ENCODE measurements at regions not wholly inside any gene's neighbourhood (a gene's known extent, or its start where the extent isn't known, plus 50 kb on each side); places are given as distances from the start of the nearest gene placed in this dataset.

GRCh38 chr4:167722487-167722808 lies 369.9 kb upstream of the ANXA10 start:
- DNase-seq (no peak), FAIRE-seq (no peak)
- Histone ChIP-seq H3K27ac (ENCODE audit: low read depth in 1 of 3, low read length in 2 of 3) (no peak overlapping the region), H3K4me3 (ENCODE audit: low read depth in 1 of 3, low read length in 3 of 3) (no peak overlapping the region), H3K36me3 (ENCODE audit: control insufficient read depth in 3 of 3, insufficient read depth in 2 of 3, low read depth in 1 of 3, low read length in 3 of 3) (no peaks in the 10 kb centered on the region), H3K4me1 (ENCODE audit: control insufficient read depth in 3 of 3, insufficient read depth in 2 of 3, low read depth in 1 of 3, low read length in 2 of 3) (no peaks in the 10 kb centered on the region), H3K27me3 (ENCODE audit: control insufficient read depth in 3 of 3, insufficient read depth in 3 of 3, low read length in 3 of 3) (no peaks in the 10 kb centered on the region), H3K9me3 (ENCODE audit: control insufficient read depth in 2 of 2, insufficient read depth in 1 of 2, low read depth in 1 of 2, low read length in 1 of 2) (no peaks in the 10 kb centered on the region)
- 78 to 86% (median 85%) methylated on average over 6 of the region's 6 CpGs for whole genome bisulfite sequencing, 3 donors

- H3K27ac ChIP-seq (ENCODE audit: low read depth in 1 of 3, low read length in 2 of 3) = no peak overlapping the region
- H3K4me1 ChIP-seq (ENCODE audit: control insufficient read depth in 3 of 3, insufficient read depth in 2 of 3, low read depth in 1 of 3, low read length in 2 of 3) = no peaks in the 10 kb centered on the region
- FAIRE-seq = no peak
- H3K27me3 ChIP-seq (ENCODE audit: control insufficient read depth in 3 of 3, insufficient read depth in 3 of 3, low read length in 3 of 3) = no peaks in the 10 kb centered on the region
- DNase-seq = no peak
- peaks cover 0 to 5% of the 10 kb centered on the region in 2 donors for H3K9me3 ChIP-seq (ENCODE audit: control insufficient read depth in 2 of 2, insufficient read depth in 1 of 2, low read depth in 1 of 2, low read length in 1 of 2)
- H3K4me3 ChIP-seq (ENCODE audit: low read depth in 1 of 3, low read length in 3 of 3) = no peak overlapping the region
- H3K36me3 ChIP-seq (ENCODE audit: control insufficient read depth in 3 of 3, insufficient read depth in 2 of 3, low read depth in 1 of 3, low read length in 3 of 3) = no peaks in the 10 kb centered on the region
Observed at GRCh38 chr4:167724941-167725340, 367.4 kb upstream of the ANXA10 start.

- Histone ChIP-seq H3K4me3 (ENCODE audit: low read depth in 1 of 3, low read length in 3 of 3) (no peak overlapping the region), H3K36me3 (ENCODE audit: control insufficient read depth in 3 of 3, insufficient read depth in 2 of 3, low read depth in 1 of 3, low read length in 3 of 3) (no peaks in the 10 kb centered on the region), H3K27me3 (ENCODE audit: control insufficient read depth in 3 of 3, insufficient read depth in 3 of 3, low read length in 3 of 3) (no peaks in the 10 kb centered on the region), H3K9me3 (ENCODE audit: control insufficient read depth in 2 of 2, insufficient read depth in 1 of 2, low read depth in 1 of 2, low read length in 1 of 2) (peaks cover 0 to 20% of the 10 kb centered on the region in 2 donors), H3K4me1 (ENCODE audit: control insufficient read depth in 3 of 3, insufficient read depth in 2 of 3, low read depth in 1 of 3, low read length in 2 of 3) (no peaks in the 10 kb centered on the region), H3K27ac (ENCODE audit: low read depth in 1 of 3, low read length in 2 of 3) (no peak overlapping the region)
- no peak for DNase-seq
- 49 to 58% (median 55%) methylated on average over 2 of the region's 2 CpGs for WGBS, 3 donors
- no peak for FAIRE-seq
Observed at GRCh38 chr4:167730769-167731168, 361.6 kb upstream of the ANXA10 start.

GRCh38 chr4:167745024-167745687 lies 347.2 kb upstream of the ANXA10 start:
- no peaks in the 10 kb centered on the region for H3K9me3 ChIP-seq (ENCODE audit: control insufficient read depth in 2 of 2, insufficient read depth in 1 of 2, low read depth in 1 of 2, low read length in 1 of 2)

GRCh38 chr4:167767281-167767680 lies 325.1 kb upstream of the ANXA10 start:
- Histone ChIP-seq H3K36me3 (ENCODE audit: control insufficient read depth in 3 of 3, insufficient read depth in 2 of 3, low read depth in 1 of 3, low read length in 3 of 3) (no peaks in the 10 kb centered on the region), H3K9me3 (ENCODE audit: control insufficient read depth in 2 of 2, insufficient read depth in 1 of 2, low read depth in 1 of 2, low read length in 1 of 2) (peaks cover 0 to 3% of the 10 kb centered on the region in 2 donors), H3K4me1 (ENCODE audit: control insufficient read depth in 3 of 3, insufficient read depth in 2 of 3, low read depth in 1 of 3, low read length in 2 of 3) (no peaks in the 10 kb centered on the region), H3K4me3 (ENCODE audit: low read depth in 1 of 3, low read length in 3 of 3) (no peak overlapping the region), H3K27ac (ENCODE audit: low read depth in 1 of 3, low read length in 2 of 3) (no peak overlapping the region), H3K27me3 (ENCODE audit: control insufficient read depth in 3 of 3, insufficient read depth in 3 of 3, low read length in 3 of 3) (no peaks in the 10 kb centered on the region)
- no peak for DNase-seq
- FAIRE-seq = no peak
- 81 to 84% (median 82%) methylated on average over 2 of the region's 2 CpGs for WGBS, 3 donors

More at GRCh38 chr4:167745024-167745687, 347.2 kb upstream of the ANXA10 start:
- no peaks in the 10 kb centered on the region for H3K27me3 ChIP-seq (ENCODE audit: control insufficient read depth in 3 of 3, insufficient read depth in 3 of 3, low read length in 3 of 3)
- FAIRE-seq (no peak), DNase-seq (no peak)
- no peaks in the 10 kb centered on the region for H3K36me3 ChIP-seq (ENCODE audit: control insufficient read depth in 3 of 3, insufficient read depth in 2 of 3, low read depth in 1 of 3, low read length in 3 of 3)
- H3K27ac ChIP-seq (ENCODE audit: low read depth in 1 of 3, low read length in 2 of 3) = no peak overlapping the region
- H3K4me3 ChIP-seq (ENCODE audit: low read depth in 1 of 3, low read length in 3 of 3) = no peak overlapping the region
- H3K4me1 ChIP-seq (ENCODE audit: control insufficient read depth in 3 of 3, insufficient read depth in 2 of 3, low read depth in 1 of 3, low read length in 2 of 3) = no peaks in the 10 kb centered on the region
- 69 to 75% (median 71%) methylated on average over 6 of the region's 6 CpGs for WGBS, 3 donors

- no peak for FAIRE-seq
Observed at GRCh38 chr4:167774646-167775045, 317.7 kb upstream of the ANXA10 start.

GRCh38 chr4:167775375-167775774 lies 317.0 kb upstream of the ANXA10 start:
- no peaks in the 10 kb centered on the region for H3K4me1 ChIP-seq (ENCODE audit: control insufficient read depth in 3 of 3, insufficient read depth in 2 of 3, low read depth in 1 of 3, low read length in 2 of 3)
- H3K27me3 ChIP-seq (ENCODE audit: control insufficient read depth in 3 of 3, insufficient read depth in 3 of 3, low read length in 3 of 3) = no peaks in the 10 kb centered on the region
- H3K4me3 ChIP-seq (ENCODE audit: low read depth in 1 of 3, low read length in 3 of 3) = no peak overlapping the region
- H3K9me3 ChIP-seq (ENCODE audit: control insufficient read depth in 2 of 2, insufficient read depth in 1 of 2, low read depth in 1 of 2, low read length in 1 of 2) = no peaks in the 10 kb centered on the region
- 87 to 92% (median 88%) methylated on average over 3 of the region's 3 CpGs for WGBS, 3 donors
- no peak for DNase-seq
- no peak for FAIRE-seq
- no peaks in the 10 kb centered on the region for H3K36me3 ChIP-seq (ENCODE audit: control insufficient read depth in 3 of 3, insufficient read depth in 2 of 3, low read depth in 1 of 3, low read length in 3 of 3)
- no peak overlapping the region for H3K27ac ChIP-seq (ENCODE audit: low read depth in 1 of 3, low read length in 2 of 3)

More at GRCh38 chr4:167774646-167775045, 317.7 kb upstream of the ANXA10 start:
- Histone ChIP-seq H3K27me3 (ENCODE audit: control insufficient read depth in 3 of 3, insufficient read depth in 3 of 3, low read length in 3 of 3) (no peaks in the 10 kb centered on the region), H3K27ac (ENCODE audit: low read depth in 1 of 3, low read length in 2 of 3) (no peak overlapping the region), H3K36me3 (ENCODE audit: control insufficient read depth in 3 of 3, insufficient read depth in 2 of 3, low read depth in 1 of 3, low read length in 3 of 3) (no peaks in the 10 kb centered on the region), H3K4me3 (ENCODE audit: low read depth in 1 of 3, low read length in 3 of 3) (no peak overlapping the region), H3K9me3 (ENCODE audit: control insufficient read depth in 2 of 2, insufficient read depth in 1 of 2, low read depth in 1 of 2, low read length in 1 of 2) (no peaks in the 10 kb centered on the region), H3K4me1 (ENCODE audit: control insufficient read depth in 3 of 3, insufficient read depth in 2 of 3, low read depth in 1 of 3, low read length in 2 of 3) (no peaks in the 10 kb centered on the region)
- DNase-seq = no peak

GRCh38 chr4:167779280-167779679 lies 313.1 kb upstream of the ANXA10 start:
- FAIRE-seq = no peak
- no peak for DNase-seq
- Histone ChIP-seq H3K27me3 (ENCODE audit: control insufficient read depth in 3 of 3, insufficient read depth in 3 of 3, low read length in 3 of 3) (no peaks in the 10 kb centered on the region), H3K27ac (ENCODE audit: low read depth in 1 of 3, low read length in 2 of 3) (no peak overlapping the region), H3K36me3 (ENCODE audit: control insufficient read depth in 3 of 3, insufficient read depth in 2 of 3, low read depth in 1 of 3, low read length in 3 of 3) (no peaks in the 10 kb centered on the region), H3K4me1 (ENCODE audit: control insufficient read depth in 3 of 3, insufficient read depth in 2 of 3, low read depth in 1 of 3, low read length in 2 of 3) (no peaks in the 10 kb centered on the region), H3K9me3 (ENCODE audit: control insufficient read depth in 2 of 2, insufficient read depth in 1 of 2, low read depth in 1 of 2, low read length in 1 of 2) (no peaks in the 10 kb centered on the region), H3K4me3 (ENCODE audit: low read depth in 1 of 3, low read length in 3 of 3) (no peak overlapping the region)
- WGBS, 3 donors = 44 to 61% (median 49%) methylated on average over 5 of the region's 5 CpGs

- WGBS, 3 donors = 53 to 68% (median 56%) methylated on average over 5 of the region's 5 CpGs
- H3K27ac ChIP-seq (ENCODE audit: low read depth in 1 of 3, low read length in 2 of 3) = no peak overlapping the region
- no peaks in the 10 kb centered on the region for H3K27me3 ChIP-seq (ENCODE audit: control insufficient read depth in 3 of 3, insufficient read depth in 3 of 3, low read length in 3 of 3)
- no peaks in the 10 kb centered on the region for H3K9me3 ChIP-seq (ENCODE audit: control insufficient read depth in 2 of 2, insufficient read depth in 1 of 2, low read depth in 1 of 2, low read length in 1 of 2)
- DNase-seq (no peak), FAIRE-seq (no peak)
- no peaks in the 10 kb centered on the region for H3K36me3 ChIP-seq (ENCODE audit: control insufficient read depth in 3 of 3, insufficient read depth in 2 of 3, low read depth in 1 of 3, low read length in 3 of 3)
- no peaks in the 10 kb centered on the region for H3K4me1 ChIP-seq (ENCODE audit: control insufficient read depth in 3 of 3, insufficient read depth in 2 of 3, low read depth in 1 of 3, low read length in 2 of 3)
- no peak overlapping the region for H3K4me3 ChIP-seq (ENCODE audit: low read depth in 1 of 3, low read length in 3 of 3)
Observed at GRCh38 chr4:167779864-167780263, 312.5 kb upstream of the ANXA10 start.

Data from small intestine (tissue), 7 donors.